HUES48 (cell line): ENCODE measurements at regions not wholly inside any gene's neighbourhood (a gene's known extent, or its start where the extent isn't known, plus 50 kb on each side); places are given as distances from the start of the nearest gene placed in this dataset.

Experiments
- H3K27ac ChIP-seq: one replicate; pipeline ENCODE4 v1.7.0; 2013; ENCODE audit warnings: low read depth, low read length, inconsistent platforms
- H3K27me3 ChIP-seq: 2 replicates; pipeline ENCODE4 v1.6.1; 2013; ENCODE audit warnings: mild to moderate bottlenecking, low read length; ENCODE audit not compliant: control insufficient read depth, insufficient read depth
- H3K36me3 ChIP-seq: 2 replicates; pipeline ENCODE4 v1.6.1; 2013; ENCODE audit warnings: low read length; ENCODE audit not compliant: control insufficient read depth, insufficient read depth
- H3K4me1 ChIP-seq: 2 replicates; pipeline ENCODE4 v1.6.1; 2013; ENCODE audit warnings: mild to moderate bottlenecking, low read length; ENCODE audit not compliant: control insufficient read depth, insufficient read depth
- H3K4me3 ChIP-seq: 2 replicates; pipeline ENCODE4 v1.5.1; 2013; ENCODE audit warnings: mild to moderate bottlenecking, low read depth, low read length
- H3K9ac ChIP-seq: 2 replicates; pipeline ENCODE4 v1.6.1; 2013; ENCODE audit warnings: mild to moderate bottlenecking, low read depth, low read length, moderate library complexity
- H3K9me3 ChIP-seq: 2 replicates; pipeline ENCODE4 v1.6.1; 2013; ENCODE audit warnings: low read length; ENCODE audit not compliant: control insufficient read depth, insufficient read depth

- Histone ChIP-seq H3K4me1 (peaks cover 8% of the 10 kb centered on the region; the same call in 1 of the 2 replicates), H3K36me3 (no peaks in the 10 kb centered on the region), H3K4me3 (no peak overlapping the region), H3K9me3 (no peaks in the 10 kb centered on the region), H3K27ac (no peak overlapping the region), H3K27me3 (no peaks in the 10 kb centered on the region), H3K9ac (no peak overlapping the region)
Observed at GRCh38 chr5:35477911-35478310, 139.8 kb upstream of the SPEF2 start.

- H3K27ac ChIP-seq = no peak overlapping the region
- no peak overlapping the region for H3K4me3 ChIP-seq
- H3K36me3 ChIP-seq = no peaks in the 10 kb centered on the region
- H3K4me1 ChIP-seq = 0 out of 2 replicates have a peak, but pooled peaks cover 2% of the 10 kb centered on the region
- H3K27me3 ChIP-seq = no peaks in the 10 kb centered on the region
- H3K9me3 ChIP-seq = no peaks in the 10 kb centered on the region
- H3K9ac ChIP-seq = no peak overlapping the region
Observed at GRCh38 chr5:35477321-35477720, 140.3 kb upstream of the SPEF2 start.

- no peak overlapping the region for H3K27ac ChIP-seq
- H3K9ac ChIP-seq = no peak overlapping the region
- no peaks in the 10 kb centered on the region for H3K27me3 ChIP-seq
- no peaks in the 10 kb centered on the region for H3K4me1 ChIP-seq
- H3K36me3 ChIP-seq = no peaks in the 10 kb centered on the region
- H3K4me3 ChIP-seq = no peak overlapping the region
- no peaks in the 10 kb centered on the region for H3K9me3 ChIP-seq
Observed at GRCh38 chr5:35476797-35477196, 140.9 kb upstream of the SPEF2 start.

GRCh38 chr5:35476036-35476435, 141.6 kb upstream of the SPEF2 start:
- H3K4me3 ChIP-seq = no peak overlapping the region
- H3K4me1 ChIP-seq = no peaks in the 10 kb centered on the region
- no peak overlapping the region for H3K27ac ChIP-seq
- H3K36me3 ChIP-seq = no peaks in the 10 kb centered on the region
- H3K9me3 ChIP-seq = no peaks in the 10 kb centered on the region
- no peaks in the 10 kb centered on the region for H3K27me3 ChIP-seq
- H3K9ac ChIP-seq = no peak overlapping the region

GRCh38 chr5:35473589-35473988, 144.1 kb upstream of the SPEF2 start:
- no peak overlapping the region for H3K9ac ChIP-seq
- H3K4me1 ChIP-seq = no peaks in the 10 kb centered on the region
- no peak overlapping the region for H3K4me3 ChIP-seq
- H3K9me3 ChIP-seq = no peaks in the 10 kb centered on the region
- no peaks in the 10 kb centered on the region for H3K36me3 ChIP-seq
- H3K27ac ChIP-seq = no peak overlapping the region
- H3K27me3 ChIP-seq = no peaks in the 10 kb centered on the region

GRCh38 chr5:35470866-35471265, 146.8 kb upstream of the SPEF2 start:
- H3K4me3 ChIP-seq = no peak overlapping the region

GRCh38 chr5:35468811-35469210, 148.9 kb upstream of the SPEF2 start:
- Histone ChIP-seq H3K27ac (no peak overlapping the region), H3K36me3 (no peaks in the 10 kb centered on the region), H3K4me1 (no peaks in the 10 kb centered on the region), H3K27me3 (no peaks in the 10 kb centered on the region), H3K4me3 (no peak overlapping the region), H3K9ac (no peak overlapping the region), H3K9me3 (no peaks in the 10 kb centered on the region)

More at GRCh38 chr5:35470866-35471265, 146.8 kb upstream of the SPEF2 start:
- no peaks in the 10 kb centered on the region for H3K27me3 ChIP-seq
- H3K9ac ChIP-seq = no peak overlapping the region
- H3K9me3 ChIP-seq = no peaks in the 10 kb centered on the region
- H3K27ac ChIP-seq = no peak overlapping the region
- H3K36me3 ChIP-seq = no peaks in the 10 kb centered on the region
- H3K4me1 ChIP-seq = no peaks in the 10 kb centered on the region

GRCh38 chr5:35466746-35467145, 150.9 kb upstream of the SPEF2 start:
- Histone ChIP-seq H3K36me3 (no peaks in the 10 kb centered on the region), H3K9ac (no peak overlapping the region), H3K27me3 (no peaks in the 10 kb centered on the region), H3K4me1 (no peaks in the 10 kb centered on the region), H3K4me3 (no peak overlapping the region), H3K27ac (no peak overlapping the region), H3K9me3 (no peaks in the 10 kb centered on the region)

- Histone ChIP-seq H3K9ac (no peak overlapping the region), H3K4me3 (no peak overlapping the region), H3K36me3 (no peaks in the 10 kb centered on the region), H3K27ac (no peak overlapping the region), H3K4me1 (no peaks in the 10 kb centered on the region), H3K9me3 (no peaks in the 10 kb centered on the region), H3K27me3 (no peaks in the 10 kb centered on the region)
Observed at GRCh38 chr5:35464757-35465156, 152.9 kb upstream of the SPEF2 start.

- H3K9ac ChIP-seq = no peak overlapping the region
- H3K4me3 ChIP-seq = no peak overlapping the region
- H3K27ac ChIP-seq = no peak overlapping the region
- no peaks in the 10 kb centered on the region for H3K4me1 ChIP-seq
- 0 out of 2 replicates have a peak, but pooled peaks cover 6% of the 10 kb centered on the region for H3K9me3 ChIP-seq
- H3K27me3 ChIP-seq = no peaks in the 10 kb centered on the region
- H3K36me3 ChIP-seq = no peaks in the 10 kb centered on the region
Observed at GRCh38 chr5:35461530-35461929, 156.1 kb upstream of the SPEF2 start.

- H3K9me3 ChIP-seq = peaks cover 6% of the 10 kb centered on the region; the same call in 1 of the 2 replicates
- H3K36me3 ChIP-seq = no peaks in the 10 kb centered on the region
- H3K27ac ChIP-seq = no peak overlapping the region
- H3K9ac ChIP-seq = no peak overlapping the region
- H3K4me3 ChIP-seq = no peak overlapping the region
- no peaks in the 10 kb centered on the region for H3K27me3 ChIP-seq
- no peaks in the 10 kb centered on the region for H3K4me1 ChIP-seq
Observed at GRCh38 chr5:35458824-35459207, 158.8 kb upstream of the SPEF2 start.
